ENCODE measurements at regions not wholly inside any gene's neighbourhood (a gene's known extent, or its start where the extent isn't known, plus 50 kb on each side); places are given as distances from the start of the nearest gene placed in this dataset.
"Not testable (repeated sequence)": the region's sequence is repeated elsewhere in the genome, so short reads cannot be mapped to it uniquely, and the experiment has no call there.

DNA sequence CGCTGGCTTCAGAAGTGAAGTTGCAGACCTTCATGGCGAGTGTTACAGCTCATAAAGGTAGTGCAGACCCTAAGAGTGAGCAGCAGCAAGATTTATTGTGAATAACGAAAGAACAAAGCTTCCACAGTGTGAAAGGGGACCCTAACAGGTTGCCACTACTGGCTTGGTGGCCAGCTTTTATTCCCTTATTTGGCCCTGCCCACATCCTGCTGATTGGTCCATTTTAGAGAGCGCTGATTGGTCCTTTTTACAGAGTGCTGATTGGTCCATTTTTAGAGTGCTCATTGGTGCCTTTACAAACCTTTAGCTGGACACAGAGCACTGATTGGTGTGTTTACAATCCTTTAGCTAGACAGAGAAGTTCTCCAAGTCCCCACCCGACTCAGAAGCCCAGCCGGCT is 298.0 kb upstream of the DLGAP1 start:
- not testable (repeated sequence) for DNase-seq

- no peak for DNase-seq
Observed at GRCh38 chr18:4751523-4751922, 296.4 kb upstream of the DLGAP1 start.

DNA sequence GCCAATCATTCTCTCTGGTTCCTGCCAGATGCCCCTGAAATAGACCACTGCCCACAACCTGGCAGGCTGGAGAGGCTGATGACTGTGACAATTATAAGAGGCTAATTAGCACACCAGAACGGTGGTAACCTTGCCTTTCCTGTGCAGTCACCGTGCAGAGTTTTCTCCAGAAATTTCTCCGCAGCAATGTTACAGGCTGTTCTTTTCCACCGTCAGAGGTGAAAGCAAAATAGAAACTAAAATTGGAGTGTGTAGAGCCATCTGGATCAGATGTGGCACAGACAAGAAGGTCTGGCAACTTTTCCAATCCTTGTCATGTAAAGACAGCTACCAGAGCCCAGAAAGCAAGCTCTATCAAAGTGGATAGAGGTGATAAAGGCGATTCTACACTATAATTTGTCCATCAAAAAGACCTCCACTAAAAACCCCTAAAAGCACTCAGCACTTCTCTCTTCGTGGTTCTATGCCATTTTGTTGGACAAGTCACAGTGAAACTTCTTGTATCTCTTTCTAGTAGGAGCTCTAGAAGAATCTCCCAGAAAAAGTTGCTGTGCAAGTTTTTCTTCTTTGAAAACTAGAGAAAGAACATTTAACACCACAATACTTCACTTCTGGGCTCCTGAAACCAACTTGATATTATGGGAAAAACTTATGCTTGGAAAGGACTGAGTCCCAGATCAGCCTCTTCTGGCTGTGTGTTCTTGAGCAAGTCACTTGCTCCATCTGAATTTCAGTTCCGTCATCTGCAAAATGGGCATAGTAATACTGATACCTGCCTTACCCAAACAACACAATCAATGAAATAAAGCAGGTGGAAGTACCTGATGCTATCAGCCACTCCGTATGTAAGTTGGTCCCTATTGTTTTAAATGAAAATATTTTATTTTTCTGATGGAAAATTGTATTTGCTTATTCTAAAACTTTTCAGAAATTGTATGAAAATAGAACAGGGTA is 295.6 kb upstream of the DLGAP1 start:
- DNase-seq, result no peak

DNA sequence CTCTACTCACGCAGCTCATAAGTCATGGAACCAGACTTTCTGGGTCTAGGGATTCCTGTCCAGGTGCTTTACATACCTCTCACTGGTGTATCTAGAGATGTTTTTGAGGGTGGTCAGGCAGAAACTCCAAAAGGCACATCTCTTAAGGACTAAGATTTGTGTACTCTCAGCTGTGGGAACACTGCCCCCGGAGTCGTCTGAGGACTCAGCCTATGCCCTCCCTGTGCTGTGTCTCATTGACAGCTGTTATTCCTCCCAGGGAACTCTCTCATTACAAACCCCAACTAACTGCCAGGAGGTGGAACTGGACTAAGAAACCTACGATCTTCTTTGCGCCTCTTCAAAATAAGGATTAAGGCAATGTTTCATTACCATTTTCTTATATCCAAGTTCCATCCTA is 293.9 kb upstream of the DLGAP1 start:
- DNase-seq, result no peak

- DNase-seq, result no peak
Observed at GRCh38 chr18:4734903-4735302, 279.8 kb upstream of the DLGAP1 start.

DNA sequence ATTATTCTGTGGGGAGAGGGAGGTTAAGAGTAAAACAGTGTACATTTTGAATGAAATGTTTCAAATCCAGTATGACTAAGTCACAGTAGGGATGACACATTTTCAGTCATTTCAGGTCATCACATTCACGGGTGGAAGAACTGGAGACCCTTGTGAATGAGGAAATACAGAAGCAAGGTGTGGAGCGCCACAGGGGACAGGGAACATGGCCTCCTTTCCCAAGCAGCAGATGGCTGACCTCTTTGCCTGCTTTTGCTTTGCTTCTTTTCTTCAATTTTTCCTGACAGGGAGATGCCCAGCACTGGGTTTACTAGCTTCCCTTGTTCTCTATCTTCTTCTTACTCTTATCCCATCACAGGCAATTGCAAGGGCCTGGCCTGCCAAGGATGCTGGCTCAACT is 278.9 kb upstream of the DLGAP1 start:
- DNase-seq, result no peak

DNA sequence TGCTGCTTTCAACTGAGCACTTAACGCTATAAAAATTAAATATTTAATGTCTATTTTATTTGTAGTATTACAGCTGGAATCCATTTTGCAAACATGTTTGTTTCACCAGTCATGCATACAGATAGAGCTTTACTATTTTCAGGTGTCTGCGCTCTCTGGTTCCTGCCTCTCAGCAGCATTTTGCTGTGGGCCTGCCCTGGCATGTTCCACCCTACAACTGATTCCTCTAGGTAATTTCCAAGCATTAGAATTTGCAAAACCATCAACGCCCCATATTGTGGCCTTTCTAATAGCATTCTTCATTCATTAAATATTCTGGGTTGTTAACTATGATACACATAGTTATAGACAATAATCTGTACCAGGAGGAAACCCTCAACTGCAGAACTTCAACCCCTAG is 266.4 kb upstream of the DLGAP1 start:
- DNase-seq, result no peak

- no peak for DNase-seq
Observed at GRCh38 chr18:4720518-4720917, 265.4 kb upstream of the DLGAP1 start.

DNA sequence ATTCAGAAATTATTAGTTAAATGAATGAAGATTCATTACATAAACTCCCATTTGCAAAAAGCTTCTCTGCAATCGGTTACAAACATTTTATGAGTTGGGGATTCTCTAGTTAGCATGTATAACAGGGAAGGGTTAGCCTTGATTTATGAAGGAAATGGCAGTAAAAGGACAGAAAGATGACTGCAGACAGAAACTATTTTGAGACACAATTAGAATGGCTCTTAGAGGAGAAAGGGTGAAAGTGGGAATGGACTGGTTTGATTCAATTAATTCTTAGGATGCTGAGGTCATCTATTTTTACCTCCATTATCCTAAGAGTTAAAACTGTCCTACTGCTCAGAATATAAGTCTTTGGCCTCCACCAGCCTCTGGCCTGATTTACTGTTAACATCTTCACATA is 250.8 kb upstream of the DLGAP1 start:
- no peak for DNase-seq

GRCh38 chr18:4704781-4705180 is 249.7 kb upstream of the DLGAP1 start:
- DNase-seq, result no peak

DNA sequence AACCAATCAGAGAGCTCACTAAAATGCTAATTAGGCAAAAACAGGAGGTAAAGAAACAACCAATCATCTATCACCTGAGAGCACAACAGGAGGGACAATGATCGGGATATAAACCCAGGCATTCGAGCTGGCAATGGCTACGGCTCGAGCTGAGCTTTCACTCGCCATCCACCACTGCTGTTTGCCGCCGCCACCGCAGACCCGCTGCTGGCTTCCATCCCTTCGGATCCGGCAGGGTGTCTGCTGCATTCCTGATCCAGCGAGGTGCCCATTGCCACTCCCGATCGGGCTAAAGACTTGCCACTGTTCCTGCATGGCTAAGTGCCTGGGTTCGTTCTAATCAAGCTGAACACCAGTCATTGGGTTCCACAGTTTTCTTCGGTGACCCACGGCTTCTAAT is 236.7 kb upstream of the DLGAP1 start:
- no peak for DNase-seq

DNA sequence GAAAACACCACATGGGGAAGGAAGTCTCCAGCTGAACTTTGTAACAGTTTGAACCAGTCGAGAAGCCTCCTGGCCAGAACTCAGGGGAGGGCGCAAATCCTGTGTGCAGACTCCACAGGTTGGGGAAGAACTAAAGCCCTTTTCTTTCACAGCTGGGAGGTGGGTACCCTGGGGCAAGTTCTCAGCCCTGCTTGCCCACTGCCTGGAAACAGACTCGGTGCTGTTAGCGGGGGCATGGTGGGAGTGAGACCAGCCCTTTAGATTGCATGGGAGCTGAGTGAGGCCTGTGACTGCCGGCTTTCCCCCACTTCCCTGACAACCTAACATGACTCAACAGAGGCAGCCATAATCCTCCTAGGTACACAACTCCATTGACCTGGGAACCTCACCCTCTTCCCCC is 223.6 kb upstream of the DLGAP1 start:
- not testable (repeated sequence) for DNase-seq

DNA sequence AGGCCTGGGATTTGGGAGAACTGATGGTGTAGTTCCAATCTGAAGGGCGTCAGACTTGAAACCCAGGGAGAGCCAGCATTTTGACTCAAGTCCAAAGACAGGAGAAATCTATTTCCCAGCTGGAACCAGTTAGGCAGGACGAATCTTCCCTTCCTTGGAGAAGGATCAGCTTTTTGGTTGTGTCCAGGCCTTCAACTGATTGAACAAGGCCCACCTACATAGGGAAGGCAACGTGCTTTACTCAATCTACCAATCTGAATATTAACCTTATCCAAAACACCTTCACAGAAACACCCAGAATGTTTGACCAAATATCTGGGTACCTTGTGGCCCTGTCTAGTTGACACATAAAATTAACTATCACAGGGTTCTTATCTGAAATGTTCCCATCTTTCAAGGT is 221.9 kb upstream of the DLGAP1 start:
- DNase-seq, result no peak

DNA sequence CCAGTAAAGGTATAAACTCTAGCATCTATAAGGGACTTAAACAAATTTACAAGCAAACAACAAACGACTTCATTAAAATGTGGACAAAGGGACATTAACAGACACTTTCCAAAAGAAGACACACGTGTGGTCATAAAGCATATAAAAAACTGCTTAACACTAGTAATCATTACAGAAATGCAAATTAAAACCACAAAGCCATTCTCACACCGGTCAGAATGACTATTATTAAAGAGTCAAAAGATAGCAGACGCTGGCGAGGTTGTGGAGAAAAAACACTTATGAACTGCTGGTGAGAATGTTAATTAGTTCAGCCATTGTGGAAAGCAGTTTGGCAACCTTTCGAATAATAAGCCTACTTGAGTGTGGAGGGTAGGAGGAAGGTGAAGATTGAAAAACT is 217.1 kb upstream of the DLGAP1 start:
- DNase-seq, result no peak

DNA sequence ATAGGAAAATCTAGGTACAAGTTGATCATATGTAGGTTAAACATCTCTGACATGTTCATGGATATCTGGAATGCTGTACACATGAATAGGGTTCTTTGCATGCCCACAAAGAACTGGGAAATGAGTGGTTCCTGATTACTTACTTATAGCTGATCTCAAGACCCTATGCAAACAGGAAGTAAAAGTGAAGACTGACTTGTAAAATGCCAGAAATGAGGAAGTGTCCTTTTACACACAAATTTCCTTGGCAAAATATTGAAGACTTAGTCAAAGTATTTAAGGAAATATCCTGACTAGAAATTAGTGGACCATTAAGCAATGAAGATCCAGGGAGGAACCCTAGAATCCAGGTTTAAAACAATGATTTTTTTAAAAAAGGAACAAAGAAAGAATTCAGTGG is 203.7 kb upstream of the DLGAP1 start:
- no peak for DNase-seq

DNA sequence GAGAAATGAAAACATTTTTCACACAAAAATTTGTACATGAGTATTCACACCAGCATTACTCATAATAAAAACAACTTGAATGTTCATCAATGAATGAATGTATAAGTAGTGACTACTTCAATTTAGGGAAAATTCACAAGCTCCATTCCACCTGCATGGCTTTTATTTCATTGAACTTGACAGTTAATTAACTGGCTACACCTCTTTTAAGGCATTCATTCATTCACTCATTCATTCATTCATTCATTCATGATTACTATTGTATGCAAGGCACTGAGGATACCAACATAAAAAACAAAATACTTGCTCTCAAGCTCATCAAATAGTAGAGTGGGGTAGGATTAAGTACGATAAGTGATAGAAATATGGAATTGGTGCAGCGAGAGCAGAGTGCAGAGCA is 198.3 kb upstream of the DLGAP1 start:
- DNase-seq, result no peak

DNA sequence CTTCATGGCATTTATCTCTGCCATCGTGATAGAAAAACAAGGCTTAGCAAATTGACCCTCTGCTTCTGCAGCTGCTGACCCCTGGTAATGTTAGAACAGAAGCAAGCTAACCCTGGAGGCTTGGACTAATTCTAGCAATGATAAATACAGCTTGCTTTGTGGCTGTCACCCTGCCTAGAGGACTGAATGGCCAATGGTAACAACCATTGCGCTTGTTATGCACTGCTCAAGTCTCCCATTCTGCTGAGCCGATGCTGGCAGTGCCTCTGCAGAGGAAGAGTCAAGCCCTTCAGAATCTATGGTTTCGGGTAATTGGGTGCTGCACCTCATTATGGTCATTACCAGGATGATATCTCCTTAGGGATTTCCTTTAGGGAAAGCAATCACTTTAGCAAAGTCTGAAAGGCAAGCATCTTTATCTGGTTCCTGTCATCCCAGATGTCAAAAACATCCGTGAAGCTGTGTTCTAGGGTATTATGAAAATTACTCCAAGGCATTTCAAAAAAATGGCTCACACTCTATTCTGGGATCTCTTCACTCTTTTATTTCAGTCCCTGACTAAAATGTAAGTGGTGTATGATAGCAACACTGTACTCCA is 186.8 kb upstream of the DLGAP1 start:
- no peak for DNase-seq

GRCh38 chr18:4640349-4641012 is 185.4 kb upstream of the DLGAP1 start:
- DNase-seq, result no peak

- DNase-seq, result no peak
Observed at GRCh38 chr18:4639628-4640310, 184.7 kb upstream of the DLGAP1 start.

DNA sequence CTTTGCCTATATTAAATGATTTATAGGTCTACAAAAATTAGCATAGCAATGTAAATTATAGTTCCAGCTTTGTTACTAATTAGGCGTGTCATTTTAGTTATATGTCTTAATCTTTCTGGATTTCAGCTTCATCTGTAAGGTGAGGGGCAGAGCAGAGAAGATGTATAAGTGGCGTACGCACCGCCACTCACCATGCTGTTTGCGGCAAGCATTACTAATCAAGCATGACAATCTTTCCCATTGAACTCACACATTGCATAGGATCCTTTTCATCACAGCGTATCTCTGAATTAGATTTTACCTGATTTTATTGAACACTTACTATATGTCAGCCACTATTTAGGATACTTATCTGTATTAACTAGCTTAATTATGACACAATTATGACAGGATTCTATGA is 183.6 kb upstream of the DLGAP1 start:
- DNase-seq, result no peak

- DNase-seq, result no peak
Observed at GRCh38 chr18:4637876-4638275, 182.8 kb upstream of the DLGAP1 start.

DNA sequence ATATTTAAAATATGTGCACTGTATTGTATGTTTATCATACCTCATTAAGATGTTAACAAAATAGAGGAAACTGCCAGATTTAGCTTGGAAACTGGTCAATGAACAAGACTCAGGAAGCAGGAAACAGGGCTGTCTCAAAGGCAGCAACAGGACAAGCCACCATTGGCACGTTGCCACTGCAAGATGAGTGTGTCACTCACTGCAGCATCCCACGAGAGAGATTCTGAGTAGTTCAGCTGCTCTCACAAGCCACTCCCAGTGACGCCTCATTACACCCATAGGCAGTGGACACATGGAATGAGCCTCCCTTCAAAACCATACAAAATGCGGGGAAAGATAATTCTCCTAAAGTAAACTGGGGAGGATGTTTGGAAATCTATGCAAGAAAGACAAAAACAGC is 181.9 kb upstream of the DLGAP1 start:
- DNase-seq, result no peak

GRCh38 chr18:4631239-4631638 is 176.1 kb upstream of the DLGAP1 start:
- DNase-seq, result no peak
